GM21786 (cell line): ENCODE measurements at regions not wholly inside any gene's neighbourhood (a gene's known extent, or its start where the extent isn't known, plus 50 kb on each side); places are given as distances from the start of the nearest gene placed in this dataset.

Experiments
- ATAC-seq: cut with Tn5 transposase; IDR thresholded peaks from one replicate; pipeline ENCODE4 v1.9.1; 2021; ENCODE audit not compliant: unreplicated experiment

GRCh38 chr2:58688813-58689212 is 447.7 kb upstream of the FANCL start:
- ATAC-seq, result no peak

GRCh38 chr2:58686776-58687175 is 445.7 kb upstream of the FANCL start:
- no peak for ATAC-seq

DNA sequence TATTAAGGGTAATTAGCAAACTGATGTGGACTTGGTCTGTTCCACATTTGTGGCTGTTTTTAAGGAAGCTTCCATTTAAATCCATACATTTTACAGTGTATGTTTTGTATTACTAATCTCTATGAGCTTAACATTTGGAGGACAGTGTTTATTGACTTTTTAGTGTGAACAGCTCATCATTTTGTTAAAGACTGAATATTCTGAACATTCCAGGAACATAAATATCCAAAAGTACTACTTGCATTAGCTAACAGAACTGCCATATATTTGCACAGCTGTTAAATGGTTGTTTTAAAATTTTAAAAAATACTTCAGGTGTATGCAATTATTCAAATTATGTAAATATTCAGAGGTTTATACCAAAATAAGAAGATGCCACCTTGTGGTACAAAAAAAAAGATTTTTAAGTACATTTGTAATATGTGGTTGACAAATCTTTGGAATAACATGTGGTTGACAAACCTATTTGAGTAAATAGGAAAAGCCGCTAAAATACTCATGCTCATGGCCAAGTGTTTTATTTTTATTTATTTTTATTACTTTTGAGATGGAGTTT is 439.7 kb upstream of the FANCL start:
- no peak for ATAC-seq

GRCh38 chr2:58677748-58678147 is 436.6 kb upstream of the FANCL start:
- ATAC-seq, result no peak

- ATAC-seq, result no peak
Measured at GRCh38 chr2:58671675-58672074, 430.6 kb upstream of the FANCL start.

- ATAC-seq, result no peak
Measured at GRCh38 chr2:58669998-58670397, 428.9 kb upstream of the FANCL start.

DNA sequence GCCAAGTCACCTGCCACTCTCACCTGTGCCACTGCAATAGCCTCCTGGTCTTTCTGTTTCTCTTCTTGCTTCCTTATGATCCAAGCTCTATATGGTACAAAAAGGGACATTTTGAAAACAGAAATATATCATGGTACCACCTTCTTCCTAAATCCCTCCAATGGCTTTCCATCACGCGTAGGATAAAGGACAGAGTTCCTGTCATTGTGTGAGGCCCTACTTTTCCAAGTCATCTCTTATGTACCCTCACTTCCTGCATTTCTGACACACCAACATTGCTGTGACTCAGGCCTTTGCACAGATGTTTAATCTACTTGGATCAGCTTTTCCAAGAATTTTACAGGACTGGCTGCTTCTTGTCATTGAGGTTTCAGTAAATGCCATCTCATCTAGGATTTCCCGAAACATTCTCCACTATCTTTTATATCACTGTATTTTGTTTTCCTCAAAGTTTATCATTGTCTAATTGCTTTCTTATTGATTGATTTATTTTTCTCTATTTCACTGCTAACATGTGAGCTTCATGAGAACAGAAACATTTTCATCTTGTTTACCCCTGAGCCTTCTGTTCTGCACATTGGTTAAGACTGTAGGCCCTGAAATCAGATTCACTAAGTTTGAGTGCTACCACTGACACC is 426.1 kb upstream of the FANCL start:
- no peak for ATAC-seq

DNA sequence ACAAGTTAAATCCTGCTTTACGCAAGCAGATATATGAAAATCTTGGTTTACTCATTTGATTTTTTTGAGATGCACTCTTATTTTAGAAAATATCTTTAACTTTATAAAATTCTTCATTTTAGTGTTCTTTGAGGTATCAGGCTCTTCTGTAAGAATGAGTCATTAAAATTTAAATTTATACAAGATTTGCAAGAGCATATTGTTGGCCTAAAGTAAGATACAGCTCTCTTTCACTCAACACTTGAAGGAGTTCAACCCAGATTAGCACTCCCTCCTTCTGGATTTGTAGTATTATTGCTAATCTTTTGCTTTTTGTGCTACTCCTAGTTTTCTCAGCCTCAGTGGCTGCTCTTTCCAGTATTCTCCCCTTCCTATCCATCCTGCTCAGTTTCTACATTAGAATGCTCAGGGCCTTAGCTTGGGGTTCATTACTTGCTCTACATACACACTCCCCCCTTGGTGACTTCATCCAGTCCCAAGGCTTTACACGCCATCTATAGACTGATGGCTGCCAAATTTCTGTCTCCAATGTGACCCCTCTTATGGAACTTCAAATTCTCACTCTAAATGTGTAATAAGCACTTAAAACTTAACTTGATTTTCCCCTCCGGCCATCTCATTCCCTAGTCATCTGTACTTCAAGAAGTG is 425.3 kb upstream of the FANCL start:
- no peak for ATAC-seq

- ATAC-seq, result no peak
Measured at GRCh38 chr2:58665154-58665553, 424.0 kb upstream of the FANCL start.

DNA sequence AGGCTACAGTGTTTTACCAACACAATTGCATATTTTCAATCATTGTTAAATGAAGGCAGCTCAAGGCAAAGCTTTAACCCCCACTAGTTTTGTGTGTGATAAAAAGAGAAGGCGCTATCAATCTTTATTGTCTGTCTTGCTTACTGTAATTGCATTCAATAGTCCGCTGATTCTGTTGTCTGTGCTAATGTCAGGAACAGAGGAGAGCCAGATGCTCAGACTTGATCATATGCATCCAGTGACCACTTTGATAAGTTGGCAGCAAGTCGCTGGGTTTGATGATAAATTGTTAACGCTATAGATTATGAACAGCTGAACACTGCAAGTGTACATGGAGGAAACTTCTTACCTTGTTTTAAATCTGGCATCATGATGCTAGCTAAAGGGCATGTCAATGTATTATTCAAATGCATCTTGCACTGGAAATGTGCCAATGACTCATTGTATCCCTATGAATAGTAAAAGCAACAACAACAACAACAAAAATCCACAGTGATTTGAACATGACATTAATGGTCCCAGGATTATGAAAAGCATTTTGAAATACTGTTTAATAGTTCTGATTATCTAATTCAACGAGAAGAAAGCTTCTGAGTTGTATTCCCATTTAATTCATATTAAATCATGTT is 423.5 kb upstream of the FANCL start:
- ATAC-seq, result no peak

DNA sequence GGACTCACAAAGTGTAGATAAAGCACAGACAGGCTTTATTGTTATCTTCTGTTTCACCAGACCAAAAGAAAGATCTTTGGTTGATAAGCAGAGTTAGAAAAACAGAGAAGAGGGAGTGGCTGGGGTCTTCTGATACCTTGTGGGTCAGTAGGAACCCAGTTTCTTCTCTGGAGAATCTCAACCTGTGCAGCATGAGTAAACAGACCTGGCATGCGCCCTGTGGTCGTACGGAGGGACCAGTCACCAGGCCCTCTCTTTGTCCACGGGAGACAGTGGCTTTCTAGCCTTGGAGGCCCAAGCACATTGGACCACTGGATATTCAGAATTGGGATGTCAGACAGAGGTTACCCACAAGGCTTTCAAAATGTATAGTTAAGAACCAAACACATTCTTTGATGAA is 418.9 kb upstream of the FANCL start:
- no peak for ATAC-seq

GRCh38 chr2:58655152-58655551 is 414.0 kb upstream of the FANCL start:
- no peak for ATAC-seq

DNA sequence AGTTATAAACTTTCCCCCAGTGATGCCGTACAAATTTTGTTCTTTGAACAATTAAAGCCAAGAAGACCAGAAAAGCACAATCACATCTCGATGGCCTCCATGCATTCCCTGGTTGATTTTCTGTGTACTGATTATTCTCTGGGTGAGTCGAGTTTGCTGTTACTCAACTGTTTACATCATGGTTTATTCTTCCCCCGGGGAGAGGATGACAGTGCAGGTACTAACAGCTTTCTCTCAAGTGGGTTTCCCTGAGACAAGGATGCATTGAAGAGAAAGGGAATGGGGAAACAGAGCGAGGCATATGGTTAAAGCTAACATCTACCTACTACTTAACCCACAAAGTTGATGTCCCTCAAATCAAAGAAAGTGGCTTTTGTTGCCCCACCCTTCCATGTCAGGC is 410.8 kb upstream of the FANCL start:
- no peak for ATAC-seq

DNA sequence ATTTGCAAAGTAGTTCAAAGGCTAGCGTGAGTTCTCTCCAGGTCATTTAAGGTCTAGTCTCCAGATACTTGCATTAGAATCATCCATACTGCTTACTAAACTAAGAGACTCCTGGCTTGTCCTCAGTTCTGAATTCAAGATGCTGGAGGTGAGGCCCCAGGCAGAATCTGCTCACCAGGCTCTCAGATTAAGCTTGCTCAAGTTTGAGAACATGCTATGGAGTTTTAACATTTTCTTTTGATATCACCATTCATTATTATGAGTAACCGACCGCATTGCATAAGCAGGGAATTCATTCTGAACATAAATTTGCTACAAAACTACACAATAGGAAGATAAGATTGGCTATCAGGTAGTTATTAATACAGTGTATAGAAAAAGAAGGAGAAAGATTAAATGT is 409.7 kb upstream of the FANCL start:
- no peak for ATAC-seq

GRCh38 chr2:58649756-58650155 is 408.6 kb upstream of the FANCL start:
- ATAC-seq, result no peak

- no peak for ATAC-seq
Measured at GRCh38 chr2:58645017-58645416, 403.9 kb upstream of the FANCL start.

GRCh38 chr2:58644451-58644850 is 403.3 kb upstream of the FANCL start:
- ATAC-seq, result no peak

DNA sequence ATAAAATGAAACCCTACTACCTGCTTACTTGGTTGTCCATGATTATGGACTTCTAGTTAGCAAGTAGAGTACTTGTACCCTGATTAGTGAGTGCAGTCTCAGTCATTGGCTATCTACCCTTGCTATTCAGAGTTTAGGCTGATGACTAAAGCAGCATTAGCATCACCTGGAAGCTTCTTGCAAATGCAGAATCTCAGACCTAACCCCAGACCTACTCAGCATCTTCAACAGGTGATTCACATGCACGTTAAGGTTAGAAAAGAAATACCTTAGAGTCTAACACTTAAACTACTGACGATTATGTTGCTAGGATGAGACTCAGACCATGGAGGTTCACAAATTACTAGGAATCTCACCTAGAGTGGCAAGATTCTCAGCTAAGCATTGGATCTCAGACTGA is 399.9 kb upstream of the FANCL start:
- ATAC-seq, result no peak

DNA sequence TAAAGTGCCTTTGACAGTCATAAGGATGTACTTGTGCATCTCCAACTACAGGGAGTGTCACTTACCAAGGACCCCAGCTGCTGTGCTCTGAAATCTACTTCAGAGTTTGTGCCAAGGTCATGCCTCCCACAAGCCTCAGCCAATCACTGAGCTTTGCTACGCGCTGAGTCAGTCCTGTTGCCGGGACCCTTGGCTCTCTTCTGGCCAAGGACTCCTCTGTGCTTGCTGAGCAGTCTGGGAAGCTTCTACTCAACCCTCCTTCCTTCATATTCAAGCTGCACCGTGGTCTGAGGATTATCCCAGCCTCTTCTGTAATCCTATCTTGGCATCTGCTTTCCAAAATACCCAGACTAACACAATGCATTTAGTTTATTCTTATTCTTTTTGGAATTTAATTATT is 398.9 kb upstream of the FANCL start:
- no peak for ATAC-seq

GRCh38 chr2:58638256-58638805 is 397.2 kb upstream of the FANCL start:
- no peak for ATAC-seq

- no peak for ATAC-seq
Measured at GRCh38 chr2:58636872-58637271, 395.7 kb upstream of the FANCL start.

DNA sequence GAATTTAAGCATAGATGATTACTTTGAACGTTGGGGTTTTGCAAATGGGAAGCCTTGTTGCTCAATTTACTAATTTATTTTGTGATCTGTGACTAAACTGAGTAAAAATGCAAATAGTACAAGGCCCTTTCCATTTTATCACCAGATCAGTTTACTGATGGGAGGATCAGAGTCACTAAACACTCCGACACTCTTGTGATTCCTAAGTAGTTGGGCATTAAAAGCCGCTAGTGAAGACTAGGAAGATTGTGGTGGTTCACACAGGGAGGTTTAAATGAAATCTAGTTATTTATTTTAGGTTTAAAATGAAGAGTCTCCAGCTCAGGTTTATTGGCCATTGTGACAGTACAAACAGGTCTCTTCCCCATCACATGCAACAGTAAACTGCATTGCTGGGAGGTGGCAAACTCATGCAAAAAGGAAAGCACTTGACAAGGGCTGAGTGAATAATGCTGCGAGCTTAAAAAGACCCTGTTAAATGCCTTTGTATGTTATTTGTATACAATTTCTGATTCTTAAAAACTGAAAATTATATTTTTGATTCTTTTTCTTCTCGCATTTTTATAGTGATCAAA is 394.8 kb upstream of the FANCL start:
- ATAC-seq, result no peak
